ENCODE measurements at regions not wholly inside any gene's neighbourhood (a gene's known extent, or its start where the extent isn't known, plus 50 kb on each side); places are given as distances from the start of the nearest gene placed in this dataset.

DNA sequence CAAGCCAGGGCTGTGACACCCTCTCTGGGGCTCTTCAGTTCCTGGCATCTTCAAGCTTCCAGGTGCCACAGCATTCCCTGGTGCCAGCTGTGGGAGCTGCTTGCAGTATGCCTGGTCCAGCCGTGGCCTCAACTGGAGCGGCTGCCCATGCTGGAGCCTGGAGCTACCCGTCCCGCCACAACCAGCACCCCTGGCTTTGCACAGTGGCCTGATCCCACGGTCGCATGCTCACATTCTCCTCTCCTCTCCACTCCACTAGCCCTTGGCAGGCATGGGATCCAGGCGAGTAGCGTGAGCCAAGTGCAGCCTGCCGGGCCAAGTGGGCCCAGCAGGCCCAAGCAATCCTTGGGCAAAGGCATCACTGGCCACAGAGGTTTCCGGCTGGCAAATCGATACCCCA, 81.7 kb downstream of the PPP4R3C start:
- Histone ChIP-seq H3K4me1 (ENCODE audit: insufficient read depth, low read length, severe bottlenecking) (no peaks in the 10 kb centered on the region), H4K20me1 (ENCODE audit: insufficient read depth, low read length) (no peaks in the 10 kb centered on the region), H3K4me2 (ENCODE audit: low read length) (no peak overlapping the region), H3F3A (ENCODE audit: insufficient read depth, low read length) (no peaks in the 10 kb centered on the region), H3K79me2 (ENCODE audit: insufficient read depth, low read length) (no peaks in the 10 kb centered on the region), H3K9ac (ENCODE audit: low read length) (no peak overlapping the region), H3K9me3 (ENCODE audit: low read length) (no peaks in the 10 kb centered on the region), H3K27ac (ENCODE audit: low read depth, low read length, poor library complexity, severe bottlenecking) (no peak overlapping the region), H3K9me2 (ENCODE audit: low read depth, low read length) (no peaks in the 10 kb centered on the region), H3K36me3 (ENCODE audit: insufficient read depth, low read length) (no peaks in the 10 kb centered on the region), H3K4me3 (ENCODE audit: low read depth, low read length, poor library complexity, severe bottlenecking) (no peak overlapping the region), H3K27me3 (ENCODE audit: insufficient read depth, low read length) (no peaks in the 10 kb centered on the region), H2AFZ (ENCODE audit: low read length) (no peak overlapping the region)
- TF ChIP-seq EZH2 (IDR thresholded peaks at IDR 0.05; ENCODE audit: borderline replicate concordance, low read length), result no peak
- TF ChIP-seq, protein P1, sequence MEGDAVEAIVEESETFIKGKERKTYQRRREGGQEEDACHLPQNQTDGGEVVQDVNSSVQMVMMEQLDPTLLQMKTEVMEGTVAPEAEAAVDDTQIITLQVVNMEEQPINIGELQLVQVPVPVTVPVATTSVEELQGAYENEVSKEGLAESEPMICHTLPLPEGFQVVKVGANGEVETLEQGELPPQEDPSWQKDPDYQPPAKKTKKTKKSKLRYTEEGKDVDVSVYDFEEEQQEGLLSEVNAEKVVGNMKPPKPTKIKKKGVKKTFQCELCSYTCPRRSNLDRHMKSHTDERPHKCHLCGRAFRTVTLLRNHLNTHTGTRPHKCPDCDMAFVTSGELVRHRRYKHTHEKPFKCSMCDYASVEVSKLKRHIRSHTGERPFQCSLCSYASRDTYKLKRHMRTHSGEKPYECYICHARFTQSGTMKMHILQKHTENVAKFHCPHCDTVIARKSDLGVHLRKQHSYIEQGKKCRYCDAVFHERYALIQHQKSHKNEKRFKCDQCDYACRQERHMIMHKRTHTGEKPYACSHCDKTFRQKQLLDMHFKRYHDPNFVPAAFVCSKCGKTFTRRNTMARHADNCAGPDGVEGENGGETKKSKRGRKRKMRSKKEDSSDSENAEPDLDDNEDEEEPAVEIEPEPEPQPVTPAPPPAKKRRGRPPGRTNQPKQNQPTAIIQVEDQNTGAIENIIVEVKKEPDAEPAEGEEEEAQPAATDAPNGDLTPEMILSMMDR (IDR thresholded peaks at IDR 0.05; ENCODE audit: low read length), result no peak

GRCh38 chrX:27380163-27380845, 82.8 kb downstream of the PPP4R3C start:
- no peak overlapping the region for H3K4me2 ChIP-seq (ENCODE audit: low read length)

DNA sequence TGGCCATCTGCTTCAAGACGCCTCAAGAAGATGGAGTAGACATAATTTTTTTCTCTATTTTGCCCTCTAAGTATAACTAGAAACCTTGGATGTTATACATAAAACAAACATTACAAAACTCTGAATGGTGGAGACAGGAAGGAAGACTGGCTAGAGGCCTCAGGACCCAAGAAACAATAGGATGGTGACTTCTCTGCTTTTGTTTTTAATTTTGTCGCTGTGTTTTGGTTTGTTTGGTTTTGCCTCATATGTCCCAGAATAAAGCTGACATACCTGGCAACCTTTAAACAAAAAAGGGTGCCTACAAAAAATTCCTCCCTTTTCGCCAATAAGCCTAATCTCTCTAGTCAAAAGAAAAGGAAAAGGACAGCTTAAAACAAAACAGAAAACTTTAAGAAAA, 109.1 kb downstream of the PPP4R3C start:
- Histone ChIP-seq H3K79me2 (ENCODE audit: insufficient read depth, low read length) (no peaks in the 10 kb centered on the region), H3K27me3 (ENCODE audit: insufficient read depth, low read length) (no peaks in the 10 kb centered on the region), H3K36me3 (ENCODE audit: insufficient read depth, low read length) (no peaks in the 10 kb centered on the region), H3K4me2 (ENCODE audit: low read length) (no peak overlapping the region), H3K4me3 (ENCODE audit: low read depth, low read length, poor library complexity, severe bottlenecking) (no peak overlapping the region), H2AFZ (ENCODE audit: low read length) (no peak overlapping the region), H3K9me3 (ENCODE audit: low read length) (no peaks in the 10 kb centered on the region), H3K4me1 (ENCODE audit: insufficient read depth, low read length, severe bottlenecking) (no peaks in the 10 kb centered on the region), H3K9ac (ENCODE audit: low read length) (no peak overlapping the region), H3K9me2 (ENCODE audit: low read depth, low read length) (no peaks in the 10 kb centered on the region), H3F3A (ENCODE audit: insufficient read depth, low read length) (no peaks in the 10 kb centered on the region), H3K27ac (ENCODE audit: low read depth, low read length, poor library complexity, severe bottlenecking) (no peak overlapping the region), H4K20me1 (ENCODE audit: insufficient read depth, low read length) (no peaks in the 10 kb centered on the region)
- TF ChIP-seq, protein P1 (IDR thresholded peaks at IDR 0.05; ENCODE audit: low read length), result no peak
- TF ChIP-seq EZH2 (IDR thresholded peaks at IDR 0.05; ENCODE audit: borderline replicate concordance, low read length), result no peak

More at GRCh38 chrX:27380163-27380845, 82.8 kb downstream of the PPP4R3C start:
- no peak for TF ChIP-seq EZH2 (IDR thresholded peaks at IDR 0.05; ENCODE audit: borderline replicate concordance, low read length)
- TF ChIP-seq, protein P1 (IDR thresholded peaks at IDR 0.05; ENCODE audit: low read length), result no peak
- Histone ChIP-seq H3K36me3 (ENCODE audit: insufficient read depth, low read length) (no peaks in the 10 kb centered on the region), H3K79me2 (ENCODE audit: insufficient read depth, low read length) (no peaks in the 10 kb centered on the region), H3K27me3 (ENCODE audit: insufficient read depth, low read length) (no peaks in the 10 kb centered on the region), H3K4me1 (ENCODE audit: insufficient read depth, low read length, severe bottlenecking) (no peaks in the 10 kb centered on the region), H3K9ac (ENCODE audit: low read length) (no peak overlapping the region), H3K9me2 (ENCODE audit: low read depth, low read length) (no peaks in the 10 kb centered on the region), H4K20me1 (ENCODE audit: insufficient read depth, low read length) (no peaks in the 10 kb centered on the region), H3K9me3 (ENCODE audit: low read length) (no peaks in the 10 kb centered on the region), H2AFZ (ENCODE audit: low read length) (no peak overlapping the region), H3F3A (ENCODE audit: insufficient read depth, low read length) (no peaks in the 10 kb centered on the region), H3K27ac (ENCODE audit: low read depth, low read length, poor library complexity, severe bottlenecking) (no peak overlapping the region), H3K4me3 (ENCODE audit: low read depth, low read length, poor library complexity, severe bottlenecking) (no peak overlapping the region)

All from OCI-LY1 (cell line).